Activated B cell treated with CpG ODN at 0.5 μM for 24 hours (primary cell): ENCODE measurements at regions not wholly inside any gene's neighbourhood (a gene's known extent, or its start where the extent isn't known, plus 50 kb on each side); places are given as distances from the start of the nearest gene placed in this dataset.

Experiments used
- ATAC-seq: fragments of 200-7000 bp; cut with Tn5 transposase; one replicate; pipeline ENCODE4 v1.10.0; 2021; ENCODE audit warnings: low read depth, mild to moderate bottlenecking, moderate library complexity
- CTCF ChIA-PET: fragments of 350-600 bp; sonication (Branson Sonifier 250); formaldehyde crosslinking; loops from one replicate; lab custom pipeline; 2021; ENCODE audit warnings: antibody characterized with exemption; lab: Charles Lee
- POLR2A ChIA-PET: fragments of 350-600 bp; sonication (Branson Sonifier 250); formaldehyde crosslinking; loops from one replicate; lab custom pipeline; 2021; ENCODE audit warnings: antibody characterized with exemption; lab: Charles Lee
- DNase-seq: peaks from one replicate; pipeline ENCODE4 v3.0.0; 2022
- H3K27ac Mint-ChIP-seq: one replicate; pipeline ENCODE4 v1.8.0; 2020; ENCODE audit warnings: mixed read lengths
- H3K27me3 Mint-ChIP-seq: one replicate; pipeline ENCODE4 v1.8.0; 2021; ENCODE audit warnings: mixed read lengths
- H3K36me3 Mint-ChIP-seq: one replicate; pipeline ENCODE4 v1.8.0; 2021; ENCODE audit warnings: low read depth, mixed read lengths
- H3K4me1 Mint-ChIP-seq: one replicate; pipeline ENCODE4 v1.8.0; 2021; ENCODE audit warnings: mixed read lengths
- H3K4me3 Mint-ChIP-seq: one replicate; pipeline ENCODE4 v1.8.0; 2020; ENCODE audit warnings: mild to moderate bottlenecking, mixed read lengths
- H3K9me3 Mint-ChIP-seq: one replicate; pipeline ENCODE4 v1.8.0; 2020; ENCODE audit warnings: mixed read lengths
- intact Hi-C: fragments of 100-400 bp; cut with micrococcal nuclease; formaldehyde crosslinking; loops from one replicate; pipeline ENCODE4 v1.15.1; 2024
- TF ChIP-seq, protein P1 (sequence below): fragments of 200-600 bp; IDR thresholded peaks from one replicate; pipeline ENCODE4 v1.8.0; 2022; ENCODE audit warnings: antibody characterized with exemption, mild to moderate bottlenecking

DNA sequence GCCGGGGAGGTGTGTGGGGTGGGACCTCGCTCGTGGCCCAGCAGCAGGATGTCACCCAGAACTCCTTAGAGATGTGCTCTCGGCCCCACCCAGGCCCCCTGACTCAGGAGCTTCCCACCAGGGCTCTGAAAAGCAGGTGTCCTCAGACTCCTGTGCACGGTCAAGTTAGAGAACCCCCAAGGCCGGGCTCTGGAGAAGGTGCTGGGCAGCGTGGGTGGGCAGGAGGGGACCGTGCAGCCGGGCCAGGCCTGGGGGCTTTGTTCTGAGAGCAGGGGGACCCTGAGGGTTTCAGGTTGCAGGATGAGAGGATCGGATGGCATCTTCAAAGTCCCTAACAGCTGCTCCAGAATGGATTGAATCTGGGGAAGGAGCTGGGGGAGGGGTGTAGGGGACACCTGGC lies 164.4 kb upstream of the CIBAR2 start:
- H3K27ac Mint-ChIP-seq = no peak overlapping the region
- H3K36me3 Mint-ChIP-seq = no peaks in the 10 kb centered on the region
- CTCF ChIA-PET = interaction anchor here (1.2 kb wide), 1 partner anchor 21 kb away, joined by 3 read pairs; no protein-coding TSS in a partner anchor
- no peaks in the 10 kb centered on the region for H3K4me1 Mint-ChIP-seq
- TF ChIP-seq, protein P1, sequence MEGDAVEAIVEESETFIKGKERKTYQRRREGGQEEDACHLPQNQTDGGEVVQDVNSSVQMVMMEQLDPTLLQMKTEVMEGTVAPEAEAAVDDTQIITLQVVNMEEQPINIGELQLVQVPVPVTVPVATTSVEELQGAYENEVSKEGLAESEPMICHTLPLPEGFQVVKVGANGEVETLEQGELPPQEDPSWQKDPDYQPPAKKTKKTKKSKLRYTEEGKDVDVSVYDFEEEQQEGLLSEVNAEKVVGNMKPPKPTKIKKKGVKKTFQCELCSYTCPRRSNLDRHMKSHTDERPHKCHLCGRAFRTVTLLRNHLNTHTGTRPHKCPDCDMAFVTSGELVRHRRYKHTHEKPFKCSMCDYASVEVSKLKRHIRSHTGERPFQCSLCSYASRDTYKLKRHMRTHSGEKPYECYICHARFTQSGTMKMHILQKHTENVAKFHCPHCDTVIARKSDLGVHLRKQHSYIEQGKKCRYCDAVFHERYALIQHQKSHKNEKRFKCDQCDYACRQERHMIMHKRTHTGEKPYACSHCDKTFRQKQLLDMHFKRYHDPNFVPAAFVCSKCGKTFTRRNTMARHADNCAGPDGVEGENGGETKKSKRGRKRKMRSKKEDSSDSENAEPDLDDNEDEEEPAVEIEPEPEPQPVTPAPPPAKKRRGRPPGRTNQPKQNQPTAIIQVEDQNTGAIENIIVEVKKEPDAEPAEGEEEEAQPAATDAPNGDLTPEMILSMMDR = no peak
- POLR2A ChIA-PET = no interaction called here
- H3K4me3 Mint-ChIP-seq = no peak overlapping the region
- no peaks in the 10 kb centered on the region for H3K9me3 Mint-ChIP-seq
- DNase-seq (no peak), ATAC-seq (no peak)
- intact Hi-C loops = no loop called here
- H3K27me3 Mint-ChIP-seq = no peaks in the 10 kb centered on the region

DNA sequence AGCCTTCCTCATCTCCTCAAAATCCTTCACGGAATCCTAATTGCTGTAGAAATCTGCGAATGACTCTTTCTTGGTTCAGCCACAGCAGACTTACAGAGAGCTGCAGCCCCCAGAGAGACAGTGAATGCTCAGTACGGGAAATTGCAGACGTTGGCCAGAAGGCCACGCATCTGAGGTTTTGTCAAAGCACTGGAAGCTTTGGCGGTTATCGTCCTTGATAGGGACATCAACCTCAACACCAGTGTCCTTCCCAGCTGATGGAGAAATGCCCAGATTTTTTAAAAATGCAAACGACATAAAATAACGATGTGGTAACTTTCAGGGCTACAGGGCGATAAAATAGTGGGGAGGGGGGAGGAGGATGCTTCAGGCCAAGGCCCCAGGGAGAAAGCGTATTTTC lies 166.6 kb upstream of the CIBAR2 start:
- Mint-ChIP-seq H3K36me3 (no peaks in the 10 kb centered on the region), H3K4me1 (no peaks in the 10 kb centered on the region), H3K27me3 (no peaks in the 10 kb centered on the region), H3K4me3 (no peak overlapping the region), H3K9me3 (no peaks in the 10 kb centered on the region), H3K27ac (no peak overlapping the region)
- intact Hi-C loops = no loop called here
- TF ChIP-seq, protein P1 = no peak
- ChIA-PET POLR2A (no interaction called here), CTCF (no interaction called here)
- DNase-seq (no peak), ATAC-seq (no peak)

DNA sequence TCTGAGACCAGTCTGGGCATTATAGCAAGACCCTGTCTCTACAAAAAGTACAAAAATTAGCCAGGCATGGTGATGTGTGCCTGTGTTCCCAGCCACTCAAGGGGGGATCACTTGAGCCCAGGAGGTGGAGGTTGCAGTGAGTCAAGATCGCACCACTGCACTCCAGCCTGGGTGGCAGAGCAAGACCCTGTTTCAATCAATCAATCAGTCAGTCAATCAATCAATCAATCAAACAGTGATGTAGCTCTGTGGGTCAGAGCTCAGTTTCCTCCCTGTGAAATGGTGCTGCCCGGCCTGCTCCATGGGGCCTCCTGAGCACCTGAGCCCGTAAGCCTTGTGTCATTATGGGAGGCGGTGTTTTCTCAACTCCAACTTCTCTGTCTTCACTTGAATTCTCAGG lies 167.1 kb upstream of the CIBAR2 start:
- ATAC-seq (no peak), DNase-seq (no peak)
- Mint-ChIP-seq H3K4me1 (no peaks in the 10 kb centered on the region), H3K27ac (no peak overlapping the region), H3K4me3 (no peak overlapping the region), H3K27me3 (no peaks in the 10 kb centered on the region), H3K36me3 (no peaks in the 10 kb centered on the region), H3K9me3 (no peaks in the 10 kb centered on the region)
- intact Hi-C loops = no loop called here
- ChIA-PET POLR2A (no interaction called here), CTCF (no interaction called here)
- TF ChIP-seq, protein P1 = no peak

DNA sequence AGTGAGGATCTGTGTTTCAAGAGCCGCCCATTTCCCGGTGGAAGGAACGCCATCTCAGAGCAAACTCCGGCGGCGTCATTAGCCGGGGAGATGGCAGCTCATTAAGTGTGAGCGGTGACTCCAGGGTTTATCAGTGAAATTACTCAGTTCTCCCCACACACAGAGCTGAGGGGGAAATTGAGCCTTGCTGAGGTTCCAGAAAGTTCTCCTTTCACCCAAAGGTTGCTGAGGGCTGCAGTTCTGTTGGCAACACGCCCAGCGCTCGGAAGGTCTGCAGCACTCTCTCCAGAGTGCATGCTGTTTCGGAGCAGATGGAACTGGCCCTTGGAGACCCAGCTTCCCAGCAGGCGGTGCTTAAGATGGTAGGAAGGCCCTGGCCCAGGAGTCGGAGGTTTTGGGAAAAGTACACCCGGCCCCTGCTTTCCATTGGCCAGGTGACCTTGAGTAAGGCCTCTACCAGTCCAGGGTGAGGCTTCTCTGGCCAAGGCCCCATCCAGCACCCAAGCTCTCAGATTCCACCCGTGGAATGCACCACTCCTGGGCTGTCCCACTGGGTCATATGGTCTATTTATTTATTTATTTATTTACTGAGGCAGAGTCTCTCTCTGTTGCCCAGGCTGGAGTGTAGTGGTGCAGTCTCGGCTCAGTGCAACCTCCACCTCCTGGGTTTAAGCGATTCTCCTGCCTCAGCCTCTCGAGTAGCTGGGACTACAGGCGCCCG lies 167.7 kb upstream of the CIBAR2 start:
- Mint-ChIP-seq H3K27me3 (no peaks in the 10 kb centered on the region), H3K36me3 (no peaks in the 10 kb centered on the region), H3K27ac (no peak overlapping the region), H3K4me1 (no peaks in the 10 kb centered on the region), H3K9me3 (no peaks in the 10 kb centered on the region), H3K4me3 (no peak overlapping the region)
- intact Hi-C loops = no loop called here
- no peak for DNase-seq
- no peak for ATAC-seq
- TF ChIP-seq, protein P1 = no peak
- CTCF ChIA-PET = no interaction called here
- POLR2A ChIA-PET = no interaction called here

DNA sequence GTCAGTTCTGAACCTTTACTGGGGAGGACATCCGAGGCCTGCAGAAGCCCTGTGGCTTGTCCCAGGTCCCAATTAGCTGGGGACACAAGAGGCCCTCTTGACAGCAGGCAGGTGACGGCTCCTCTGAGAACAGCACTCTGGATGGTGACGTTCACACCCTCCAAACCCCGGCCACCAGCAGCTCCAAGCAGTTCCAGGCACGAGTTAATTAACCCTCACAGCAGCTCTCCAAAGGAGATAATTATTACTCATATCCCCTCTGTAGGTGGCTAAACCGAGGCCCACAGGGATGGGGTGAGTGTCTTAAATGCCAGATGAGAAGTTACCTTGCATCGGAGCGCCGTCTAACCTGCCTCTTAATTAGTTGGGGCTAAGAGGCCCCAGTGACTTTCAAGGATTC lies 168.9 kb upstream of the CIBAR2 start:
- Mint-ChIP-seq H3K27ac (no peak overlapping the region), H3K4me1 (no peaks in the 10 kb centered on the region), H3K9me3 (no peaks in the 10 kb centered on the region), H3K27me3 (no peaks in the 10 kb centered on the region), H3K4me3 (no peak overlapping the region), H3K36me3 (no peaks in the 10 kb centered on the region)
- intact Hi-C loops = no loop called here
- DNase-seq (no peak), ATAC-seq (no peak)
- ChIA-PET POLR2A (no interaction called here), CTCF (no interaction called here)
- TF ChIP-seq, protein P1 = no peak
